Sigmoid colon (tissue), 3 donors: ENCODE measurements at regions not wholly inside any gene's neighbourhood (a gene's known extent, or its start where the extent isn't known, plus 50 kb on each side); places are given as distances from the start of the nearest gene placed in this dataset.

Experiments
- CTCF ChIP-seq, 4 experiments: fragments of 450-650 bp in 3 of 4; fragments of 200-600 bp in 1 of 4; IDR thresholded peaks; one replicate each; pipeline ENCODE4 v1.5.1; 2016 to 2019; ENCODE audit warnings: antibody characterized with exemption in 4 of 4, mild to moderate bottlenecking in 3 of 4, moderate library complexity in 2 of 4
- POLR2A ChIP-seq, 2 donors: fragments of 450-650 bp; IDR thresholded peaks; one replicate each; pipeline ENCODE4 v1.6.1; 2016; ENCODE audit warnings: antibody characterized with exemption in 2 of 2, mild to moderate bottlenecking in 2 of 2, moderate library complexity in 2 of 2

- TF ChIP-seq CTCF (IDR thresholded peaks at IDR 0.05) (no peak), POLR2A (IDR thresholded peaks at IDR 0.05) (no peak)
Observed at GRCh38 chr14:43939836-43940235, 567.2 kb downstream of the FSCB start.
